ENCODE measurements at regions not wholly inside any gene's neighbourhood (a gene's known extent, or its start where the extent isn't known, plus 50 kb on each side); places are given as distances from the start of the nearest gene placed in this dataset.

GRCh38 chr4:133484287-133484686 lies 335.2 kb downstream of the PCDH10 start:
- DNase-seq (no peak), ATAC-seq (ENCODE audit: low read depth in 2 of 2) (no peak)
- Histone ChIP-seq H3K27ac (ENCODE audit: insufficient read depth, low read length, poor library complexity, severe bottlenecking) (no peak overlapping the region), H3K4me3 (ENCODE audit: low read depth, low read length) (no peak overlapping the region), H3K36me3 (ENCODE audit: control insufficient read depth, insufficient read depth, low read length) (no peaks in the 10 kb centered on the region), H3K4me1 (ENCODE audit: control insufficient read depth, insufficient read depth, low read length, poor library complexity, severe bottlenecking) (no peaks in the 10 kb centered on the region), H3K27me3 (ENCODE audit: control insufficient read depth, insufficient read depth, low read length) (no peaks in the 10 kb centered on the region), H3K9me3 (ENCODE audit: control insufficient read depth in 2 of 2, low read length in 2 of 2) (no peaks in the 10 kb centered on the region)
- Mint-ChIP-seq H3K27ac (no peak overlapping the region), H3K9me3 (peaks cover 0 to 17% (median 4%) of the 10 kb centered on the region in 7 donors), H3K4me3 (no peak overlapping the region), H3K27me3 (no peaks in the 10 kb centered on the region), H3K36me3 (no peaks in the 10 kb centered on the region), H3K4me1 (no peaks in the 10 kb centered on the region)

GRCh38 chr4:133483600-133484246 lies 334.6 kb downstream of the PCDH10 start:
- Mint-ChIP-seq H3K27ac (peak overlapping the region in 1 of 3 donors; percentile 38), H3K36me3 (no peaks in the 10 kb centered on the region), H3K9me3 (peaks cover 0 to 17% (median 4%) of the 10 kb centered on the region in 7 donors), H3K4me3 (no peak overlapping the region), H3K27me3 (no peaks in the 10 kb centered on the region), H3K4me1 (no peaks in the 10 kb centered on the region)
- Histone ChIP-seq H3K27me3 (ENCODE audit: control insufficient read depth, insufficient read depth, low read length) (no peaks in the 10 kb centered on the region), H3K36me3 (ENCODE audit: control insufficient read depth, insufficient read depth, low read length) (no peaks in the 10 kb centered on the region), H3K4me3 (ENCODE audit: low read depth, low read length) (no peak overlapping the region), H3K9me3 (ENCODE audit: control insufficient read depth in 2 of 2, low read length in 2 of 2) (no peaks in the 10 kb centered on the region), H3K4me1 (ENCODE audit: control insufficient read depth, insufficient read depth, low read length, poor library complexity, severe bottlenecking) (no peaks in the 10 kb centered on the region), H3K27ac (ENCODE audit: insufficient read depth, low read length, poor library complexity, severe bottlenecking) (no peak overlapping the region)
- DNase-seq (no peak), ATAC-seq (ENCODE audit: low read depth in 2 of 2) (no peak)

- Histone ChIP-seq H3K9me3 (ENCODE audit: control insufficient read depth in 2 of 2, low read length in 2 of 2) (no peaks in the 10 kb centered on the region), H3K4me1 (ENCODE audit: control insufficient read depth, insufficient read depth, low read length, poor library complexity, severe bottlenecking) (no peaks in the 10 kb centered on the region), H3K36me3 (ENCODE audit: control insufficient read depth, insufficient read depth, low read length) (no peaks in the 10 kb centered on the region), H3K27me3 (ENCODE audit: control insufficient read depth, insufficient read depth, low read length) (no peaks in the 10 kb centered on the region), H3K4me3 (ENCODE audit: low read depth, low read length) (no peak overlapping the region), H3K27ac (ENCODE audit: insufficient read depth, low read length, poor library complexity, severe bottlenecking) (no peak overlapping the region)
- no peak for DNase-seq
- H3K36me3 Mint-ChIP-seq, result no peaks in the 10 kb centered on the region
- H3K9me3 Mint-ChIP-seq, result peaks cover 2 to 19% (median 5%) of the 10 kb centered on the region in 7 donors
- H3K4me1 Mint-ChIP-seq, result no peaks in the 10 kb centered on the region
- no peaks in the 10 kb centered on the region for H3K27me3 Mint-ChIP-seq
- H3K27ac Mint-ChIP-seq, result no peak overlapping the region
- H3K4me3 Mint-ChIP-seq, result no peak overlapping the region
- ATAC-seq (ENCODE audit: low read depth in 2 of 2), result no peak
These were observed 327.0 kb downstream of the PCDH10 start for GRCh38 chr4:133476063-133476462.

- no peak for DNase-seq
- Mint-ChIP-seq H3K27ac (no peak overlapping the region), H3K36me3 (no peaks in the 10 kb centered on the region), H3K4me1 (no peaks in the 10 kb centered on the region), H3K4me3 (no peak overlapping the region), H3K27me3 (no peaks in the 10 kb centered on the region), H3K9me3 (peaks cover 0 to 19% (median 5%) of the 10 kb centered on the region in 7 donors)
- no peak for ATAC-seq (ENCODE audit: low read depth in 2 of 2)
- H3K36me3 ChIP-seq (ENCODE audit: control insufficient read depth, insufficient read depth, low read length), result no peaks in the 10 kb centered on the region
- H3K4me3 ChIP-seq (ENCODE audit: low read depth, low read length), result no peak overlapping the region
- H3K27ac ChIP-seq (ENCODE audit: insufficient read depth, low read length, poor library complexity, severe bottlenecking), result no peak overlapping the region
- no peaks in the 10 kb centered on the region for H3K27me3 ChIP-seq (ENCODE audit: control insufficient read depth, insufficient read depth, low read length)
- no peaks in the 10 kb centered on the region for H3K9me3 ChIP-seq (ENCODE audit: control insufficient read depth in 2 of 2, low read length in 2 of 2)
- no peaks in the 10 kb centered on the region for H3K4me1 ChIP-seq (ENCODE audit: control insufficient read depth, insufficient read depth, low read length, poor library complexity, severe bottlenecking)
These were observed 325.4 kb downstream of the PCDH10 start for GRCh38 chr4:133474501-133474900.

- Histone ChIP-seq H3K27me3 (ENCODE audit: control insufficient read depth, insufficient read depth, low read length) (no peaks in the 10 kb centered on the region), H3K36me3 (ENCODE audit: control insufficient read depth, insufficient read depth, low read length) (no peaks in the 10 kb centered on the region), H3K4me3 (ENCODE audit: low read depth, low read length) (no peak overlapping the region), H3K9me3 (ENCODE audit: control insufficient read depth in 2 of 2, low read length in 2 of 2) (no peaks in the 10 kb centered on the region), H3K4me1 (ENCODE audit: control insufficient read depth, insufficient read depth, low read length, poor library complexity, severe bottlenecking) (no peaks in the 10 kb centered on the region), H3K27ac (ENCODE audit: insufficient read depth, low read length, poor library complexity, severe bottlenecking) (no peak overlapping the region)
- Mint-ChIP-seq H3K27me3 (no peaks in the 10 kb centered on the region), H3K36me3 (no peaks in the 10 kb centered on the region), H3K4me3 (no peak overlapping the region), H3K27ac (no peak overlapping the region), H3K4me1 (no peaks in the 10 kb centered on the region), H3K9me3 (peaks cover 0 to 20% (median 5%) of the 10 kb centered on the region in 7 donors)
- DNase-seq (no peak), ATAC-seq (ENCODE audit: low read depth in 2 of 2) (no peak)
These were observed 323.1 kb downstream of the PCDH10 start for GRCh38 chr4:133472244-133472643.

GRCh38 chr4:133467290-133467947 lies 318.3 kb downstream of the PCDH10 start:
- no peaks in the 10 kb centered on the region for H3K27me3 Mint-ChIP-seq
- peaks cover 0 to 21% (median 5%) of the 10 kb centered on the region in 7 donors for H3K9me3 Mint-ChIP-seq
- no peaks in the 10 kb centered on the region for H3K27me3 ChIP-seq (ENCODE audit: control insufficient read depth, insufficient read depth, low read length)
- no peaks in the 10 kb centered on the region for H3K4me1 ChIP-seq (ENCODE audit: control insufficient read depth, insufficient read depth, low read length, poor library complexity, severe bottlenecking)
- no peaks in the 10 kb centered on the region for H3K36me3 Mint-ChIP-seq
- no peak overlapping the region for H3K27ac Mint-ChIP-seq
- no peak overlapping the region for H3K27ac ChIP-seq (ENCODE audit: insufficient read depth, low read length, poor library complexity, severe bottlenecking)
- H3K36me3 ChIP-seq (ENCODE audit: control insufficient read depth, insufficient read depth, low read length), result no peaks in the 10 kb centered on the region
- H3K4me3 Mint-ChIP-seq, result peak overlapping the region in 1 of 4 donors; percentile 68
- no peak for ATAC-seq (ENCODE audit: low read depth in 2 of 2)
- H3K4me1 Mint-ChIP-seq, result peaks cover 0 to 4% (median 0%) of the 10 kb centered on the region in 4 donors
- DNase-seq, result no peak
- no peak overlapping the region for H3K4me3 ChIP-seq (ENCODE audit: low read depth, low read length)
- no peaks in the 10 kb centered on the region for H3K9me3 ChIP-seq (ENCODE audit: control insufficient read depth in 2 of 2, low read length in 2 of 2)

GRCh38 chr4:133465022-133465421 lies 315.9 kb downstream of the PCDH10 start:
- no peak for ATAC-seq (ENCODE audit: low read depth in 2 of 2)
- Histone ChIP-seq H3K27me3 (ENCODE audit: control insufficient read depth, insufficient read depth, low read length) (no peaks in the 10 kb centered on the region), H3K27ac (ENCODE audit: insufficient read depth, low read length, poor library complexity, severe bottlenecking) (no peak overlapping the region), H3K36me3 (ENCODE audit: control insufficient read depth, insufficient read depth, low read length) (no peaks in the 10 kb centered on the region), H3K4me3 (ENCODE audit: low read depth, low read length) (no peak overlapping the region), H3K4me1 (ENCODE audit: control insufficient read depth, insufficient read depth, low read length, poor library complexity, severe bottlenecking) (no peaks in the 10 kb centered on the region), H3K9me3 (ENCODE audit: control insufficient read depth in 2 of 2, low read length in 2 of 2) (no peaks in the 10 kb centered on the region)
- peaks cover 0 to 4% (median 0%) of the 10 kb centered on the region in 4 donors for H3K4me1 Mint-ChIP-seq
- no peak for DNase-seq
- H3K36me3 Mint-ChIP-seq, result no peaks in the 10 kb centered on the region
- H3K27me3 Mint-ChIP-seq, result no peaks in the 10 kb centered on the region
- no peak overlapping the region for H3K4me3 Mint-ChIP-seq
- H3K27ac Mint-ChIP-seq, result no peak overlapping the region
- H3K9me3 Mint-ChIP-seq, result peaks cover 0 to 28% (median 11%) of the 10 kb centered on the region in 7 donors

GRCh38 chr4:133464311-133464710 lies 315.2 kb downstream of the PCDH10 start:
- Histone ChIP-seq H3K27me3 (ENCODE audit: control insufficient read depth, insufficient read depth, low read length) (no peaks in the 10 kb centered on the region), H3K9me3 (ENCODE audit: control insufficient read depth in 2 of 2, low read length in 2 of 2) (peaks cover 0 to under 1% of the 10 kb centered on the region in 2 experiments), H3K4me3 (ENCODE audit: low read depth, low read length) (no peak overlapping the region), H3K36me3 (ENCODE audit: control insufficient read depth, insufficient read depth, low read length) (no peaks in the 10 kb centered on the region), H3K4me1 (ENCODE audit: control insufficient read depth, insufficient read depth, low read length, poor library complexity, severe bottlenecking) (no peaks in the 10 kb centered on the region), H3K27ac (ENCODE audit: insufficient read depth, low read length, poor library complexity, severe bottlenecking) (no peak overlapping the region)
- Mint-ChIP-seq H3K9me3 (peaks cover 0 to 28% (median 11%) of the 10 kb centered on the region in 7 donors), H3K4me3 (no peak overlapping the region), H3K27me3 (no peaks in the 10 kb centered on the region), H3K4me1 (peaks cover 0 to 4% (median 0%) of the 10 kb centered on the region in 4 donors), H3K27ac (no peak overlapping the region), H3K36me3 (no peaks in the 10 kb centered on the region)
- no peak for ATAC-seq (ENCODE audit: low read depth in 2 of 2)
- DNase-seq, result no peak

Measured in CD4-positive, CD25-positive, alpha-beta regulatory T cell (primary cell).